ENCODE measurements at regions not wholly inside any gene's neighbourhood (a gene's known extent, or its start where the extent isn't known, plus 50 kb on each side); places are given as distances from the start of the nearest gene placed in this dataset.

DNA sequence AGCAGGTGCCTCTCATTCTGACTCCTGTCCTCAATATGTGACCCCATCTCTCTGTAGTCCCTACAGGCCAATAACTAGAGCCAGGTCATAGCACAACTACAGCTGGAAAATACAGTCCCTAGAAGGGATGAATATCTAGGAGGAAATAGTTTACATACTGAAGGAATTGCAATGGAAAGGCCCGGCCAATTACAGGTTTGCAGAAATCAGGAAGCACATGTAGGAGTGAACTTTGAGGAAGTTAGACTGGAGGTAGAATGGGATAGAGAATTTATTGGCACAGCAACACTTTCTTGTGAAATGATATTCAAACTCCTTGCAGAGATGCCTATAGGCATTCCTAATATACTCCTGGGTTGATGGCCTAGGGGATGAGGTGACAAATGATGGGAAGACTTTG lies 257.3 kb downstream of the GRIN2B start:
- TF ChIP-seq, protein P1, sequence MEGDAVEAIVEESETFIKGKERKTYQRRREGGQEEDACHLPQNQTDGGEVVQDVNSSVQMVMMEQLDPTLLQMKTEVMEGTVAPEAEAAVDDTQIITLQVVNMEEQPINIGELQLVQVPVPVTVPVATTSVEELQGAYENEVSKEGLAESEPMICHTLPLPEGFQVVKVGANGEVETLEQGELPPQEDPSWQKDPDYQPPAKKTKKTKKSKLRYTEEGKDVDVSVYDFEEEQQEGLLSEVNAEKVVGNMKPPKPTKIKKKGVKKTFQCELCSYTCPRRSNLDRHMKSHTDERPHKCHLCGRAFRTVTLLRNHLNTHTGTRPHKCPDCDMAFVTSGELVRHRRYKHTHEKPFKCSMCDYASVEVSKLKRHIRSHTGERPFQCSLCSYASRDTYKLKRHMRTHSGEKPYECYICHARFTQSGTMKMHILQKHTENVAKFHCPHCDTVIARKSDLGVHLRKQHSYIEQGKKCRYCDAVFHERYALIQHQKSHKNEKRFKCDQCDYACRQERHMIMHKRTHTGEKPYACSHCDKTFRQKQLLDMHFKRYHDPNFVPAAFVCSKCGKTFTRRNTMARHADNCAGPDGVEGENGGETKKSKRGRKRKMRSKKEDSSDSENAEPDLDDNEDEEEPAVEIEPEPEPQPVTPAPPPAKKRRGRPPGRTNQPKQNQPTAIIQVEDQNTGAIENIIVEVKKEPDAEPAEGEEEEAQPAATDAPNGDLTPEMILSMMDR (IDR thresholded peaks at IDR 0.05) = no peak
- TF ChIP-seq EP300 (IDR thresholded peaks at IDR 0.05) = no peak
- TF ChIP-seq POLR2AphosphoS5 (IDR thresholded peaks at IDR 0.05) = no peak
- no peak for TF ChIP-seq POLR2A (IDR thresholded peaks at IDR 0.05)
